ENCODE measurements at regions not wholly inside any gene's neighbourhood (a gene's known extent, or its start where the extent isn't known, plus 50 kb on each side); places are given as distances from the start of the nearest gene placed in this dataset.

GRCh38 chr13:74047931-74048600 lies 86.1 kb downstream of the KLF12 start:
- no peaks in the 10 kb centered on the region for H3K9me3 ChIP-seq (ENCODE audit: severe bottlenecking)
- no peaks in the 10 kb centered on the region for H3K36me3 ChIP-seq (ENCODE audit: low read depth)
- no peak overlapping the region for H3K4me3 ChIP-seq (ENCODE audit: severe bottlenecking)
- H3K27me3 ChIP-seq (ENCODE audit: insufficient read depth, poor library complexity, severe bottlenecking) = no peaks in the 10 kb centered on the region
- no peak for TF ChIP-seq CTCF (IDR thresholded peaks at IDR 0.05; ENCODE audit: poor library complexity, severe bottlenecking)
- DNase-seq (ENCODE audit: low spot score) (no peak), ATAC-seq (ENCODE audit: low read depth) (peak; percentile 92)
- H3K27ac ChIP-seq (ENCODE audit: poor library complexity, severe bottlenecking) = peak overlapping the region; percentile 28
- H3K4me1 ChIP-seq (ENCODE audit: insufficient read depth, poor library complexity, severe bottlenecking) = peaks cover 18% of the 10 kb centered on the region

GRCh38 chr13:74046431-74046830 lies 87.8 kb downstream of the KLF12 start:
- DNase-seq (ENCODE audit: low spot score) (no peak), ATAC-seq (ENCODE audit: low read depth) (no peak)
- Histone ChIP-seq H3K4me3 (ENCODE audit: severe bottlenecking) (no peak overlapping the region), H3K9me3 (ENCODE audit: severe bottlenecking) (no peaks in the 10 kb centered on the region), H3K27me3 (ENCODE audit: insufficient read depth, poor library complexity, severe bottlenecking) (no peaks in the 10 kb centered on the region), H3K27ac (ENCODE audit: poor library complexity, severe bottlenecking) (no peak overlapping the region), H3K36me3 (ENCODE audit: low read depth) (no peaks in the 10 kb centered on the region), H3K4me1 (ENCODE audit: insufficient read depth, poor library complexity, severe bottlenecking) (peaks cover 18% of the 10 kb centered on the region)
- no peak for TF ChIP-seq CTCF (IDR thresholded peaks at IDR 0.05; ENCODE audit: poor library complexity, severe bottlenecking)

- Histone ChIP-seq H3K4me1 (ENCODE audit: insufficient read depth, poor library complexity, severe bottlenecking) (peaks cover 18% of the 10 kb centered on the region), H3K27ac (ENCODE audit: poor library complexity, severe bottlenecking) (no peak overlapping the region), H3K9me3 (ENCODE audit: severe bottlenecking) (no peaks in the 10 kb centered on the region), H3K27me3 (ENCODE audit: insufficient read depth, poor library complexity, severe bottlenecking) (no peaks in the 10 kb centered on the region), H3K4me3 (ENCODE audit: severe bottlenecking) (no peak overlapping the region), H3K36me3 (ENCODE audit: low read depth) (no peaks in the 10 kb centered on the region)
- TF ChIP-seq CTCF (IDR thresholded peaks at IDR 0.05; ENCODE audit: poor library complexity, severe bottlenecking) = no peak
- DNase-seq (ENCODE audit: low spot score) (no peak), ATAC-seq (ENCODE audit: low read depth) (no peak)
These were observed 88.6 kb downstream of the KLF12 start for GRCh38 chr13:74045583-74045982.

GRCh38 chr13:74043237-74043636 lies 91.0 kb downstream of the KLF12 start:
- Histone ChIP-seq H3K27ac (ENCODE audit: poor library complexity, severe bottlenecking) (no peak overlapping the region), H3K4me1 (ENCODE audit: insufficient read depth, poor library complexity, severe bottlenecking) (peaks cover 15% of the 10 kb centered on the region), H3K4me3 (ENCODE audit: severe bottlenecking) (no peak overlapping the region), H3K27me3 (ENCODE audit: insufficient read depth, poor library complexity, severe bottlenecking) (no peaks in the 10 kb centered on the region), H3K9me3 (ENCODE audit: severe bottlenecking) (no peaks in the 10 kb centered on the region), H3K36me3 (ENCODE audit: low read depth) (no peaks in the 10 kb centered on the region)
- no peak for TF ChIP-seq CTCF (IDR thresholded peaks at IDR 0.05; ENCODE audit: poor library complexity, severe bottlenecking)
- DNase-seq (ENCODE audit: low spot score) (no peak), ATAC-seq (ENCODE audit: low read depth) (no peak)

- peak; percentile 32 for TF ChIP-seq CTCF (IDR thresholded peaks at IDR 0.05; ENCODE audit: poor library complexity, severe bottlenecking)
- no peak overlapping the region for H3K4me3 ChIP-seq (ENCODE audit: severe bottlenecking)
- H3K27me3 ChIP-seq (ENCODE audit: insufficient read depth, poor library complexity, severe bottlenecking) = no peaks in the 10 kb centered on the region
- H3K27ac ChIP-seq (ENCODE audit: poor library complexity, severe bottlenecking) = no peak overlapping the region
- DNase-seq (ENCODE audit: low spot score) (no peak), ATAC-seq (ENCODE audit: low read depth) (peak; percentile 44; the same call in 1 of the 3 replicates)
- H3K4me1 ChIP-seq (ENCODE audit: insufficient read depth, poor library complexity, severe bottlenecking) = peaks cover 6% of the 10 kb centered on the region
- no peaks in the 10 kb centered on the region for H3K36me3 ChIP-seq (ENCODE audit: low read depth)
- H3K9me3 ChIP-seq (ENCODE audit: severe bottlenecking) = no peaks in the 10 kb centered on the region
These were observed 94.0 kb downstream of the KLF12 start for GRCh38 chr13:74040200-74040599.
